Posterior cingulate gyrus (tissue), 11 donors: ENCODE measurements at regions not wholly inside any gene's neighbourhood (a gene's known extent, or its start where the extent isn't known, plus 50 kb on each side); places are given as distances from the start of the nearest gene placed in this dataset.
"Not testable (repeated sequence)": the region's sequence is repeated elsewhere in the genome, so short reads cannot be mapped to it uniquely, and the experiment has no call there.

Source experiments
- DNase-seq, 10 donors: peaks; one replicate each; pipeline versions ENCODE4 v3.0.0 to v3.0.0-alpha.2; 2020 to 2021; ENCODE audit warnings: mixed read lengths in 3 of 10
- intact Hi-C: fragments of 100-400 bp; cut with DNase I; formaldehyde crosslinking; loops from one replicate; pipeline ENCODE4 v1.15.1; 2023

DNA sequence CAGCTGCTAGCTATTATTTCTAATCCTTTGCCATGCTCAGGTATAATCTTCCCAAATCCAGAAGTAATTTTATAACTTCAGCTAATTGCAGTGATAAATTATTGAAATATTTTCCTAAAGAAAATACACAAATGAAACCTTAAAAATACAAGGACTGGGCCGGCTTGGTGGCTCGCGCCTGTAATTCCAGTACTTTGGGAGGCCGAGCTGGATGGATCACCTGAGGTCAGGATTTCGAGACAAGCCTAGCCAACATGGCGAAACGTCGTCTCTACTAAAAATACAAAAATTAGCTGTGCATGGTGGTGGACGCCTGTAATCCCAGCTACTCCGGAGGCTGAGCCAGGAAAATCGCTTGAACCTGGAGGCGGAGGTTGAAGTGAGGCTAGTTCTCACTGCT lies 609.2 kb upstream of the POTED start:
- intact Hi-C loops: not testable (repeated sequence)
- DNase-seq: peak in 2 of 10 donors; percentile 70 to 78

DNA sequence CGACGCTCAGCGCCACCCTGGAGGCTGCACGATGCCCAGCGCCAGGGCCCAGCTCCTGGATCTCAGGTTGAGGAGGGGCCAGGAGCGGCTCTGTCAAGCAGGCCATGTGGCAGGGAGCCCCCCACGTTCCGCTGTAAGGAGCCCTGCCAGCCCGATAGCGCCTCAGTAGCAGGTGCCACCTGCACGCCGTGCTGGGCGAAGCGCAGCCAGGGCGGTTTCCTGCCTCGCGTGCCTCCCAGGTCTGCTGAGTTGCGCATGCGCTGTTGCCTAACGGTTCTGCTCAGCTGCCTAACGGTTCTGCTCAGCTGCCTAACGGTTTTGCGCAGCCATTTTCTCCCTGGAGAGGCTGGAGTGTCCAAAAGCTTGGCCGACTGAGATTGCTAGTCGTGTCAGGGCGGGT lies 571.9 kb upstream of the POTED start:
- intact Hi-C loops: not testable (repeated sequence)

DNA sequence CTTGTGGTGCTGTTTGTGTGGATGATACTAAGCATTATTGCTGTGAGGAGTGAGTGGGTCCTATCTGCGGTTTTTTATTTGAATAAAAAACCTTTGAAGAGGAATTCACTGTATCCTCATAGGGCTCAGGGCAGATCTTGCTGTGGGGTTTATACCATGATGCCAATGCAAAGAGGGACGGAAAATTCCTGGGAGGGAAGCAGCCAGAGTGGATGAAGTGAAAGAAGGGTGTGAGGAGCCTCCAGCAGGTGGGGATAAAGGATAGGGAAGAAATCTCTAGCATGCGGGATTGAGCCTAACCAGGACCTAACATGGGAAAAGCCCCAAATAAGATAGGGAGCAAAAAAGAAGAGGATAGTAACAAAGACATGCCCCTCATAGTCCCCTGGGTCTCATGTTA lies 556.8 kb upstream of the POTED start:
- intact Hi-C loops, DNase-seq: not testable (repeated sequence)

More for the DNA sequence above, 571.9 kb upstream of the POTED start:
- DNase-seq: peak in 1 of 10 donors; percentile 49
